OCI-LY7 (cell line): ENCODE measurements at regions not wholly inside any gene's neighbourhood (a gene's known extent, or its start where the extent isn't known, plus 50 kb on each side); places are given as distances from the start of the nearest gene placed in this dataset.

ENCODE experiments used
- EZH2phosphoT487 ChIP-seq: fragments of 200-600 bp; sonication (generic); IDR thresholded peaks from 2 replicates; pipeline ENCODE4 v1.6.1; 2018; ENCODE audit warnings: low read depth, borderline replicate concordance, mild to moderate bottlenecking, mixed run types, antibody characterized with exemption, low read length, moderate library complexity, mixed read lengths
- TF ChIP-seq, protein P1 (sequence below): fragments of 200-600 bp; sonication (generic); conservative IDR thresholded peaks from 2 replicates; pipeline ENCODE4 v1.5.1; 2014; ENCODE audit warnings: mild to moderate bottlenecking, antibody characterized with exemption, low read length, moderate library complexity, mixed read lengths

DNA sequence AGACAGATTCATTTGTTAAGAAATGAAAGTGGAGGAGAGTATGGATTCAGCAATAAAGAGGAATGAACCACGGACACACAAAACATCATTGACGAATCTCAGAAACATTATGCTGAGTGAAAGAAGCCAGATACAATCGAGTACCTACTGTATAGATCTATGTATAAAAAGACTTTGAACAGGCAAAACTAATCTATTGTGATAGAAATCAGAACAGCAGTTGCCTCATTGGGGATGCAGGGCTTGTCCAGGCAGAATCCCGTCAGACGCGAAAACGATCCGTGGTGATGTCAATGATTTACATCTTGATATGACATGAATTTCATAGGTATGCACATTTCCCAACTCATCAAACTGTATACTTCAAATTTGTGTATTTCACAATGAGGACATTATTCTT is 265.2 kb downstream of the CBLN4 start:
- TF ChIP-seq, protein P1, sequence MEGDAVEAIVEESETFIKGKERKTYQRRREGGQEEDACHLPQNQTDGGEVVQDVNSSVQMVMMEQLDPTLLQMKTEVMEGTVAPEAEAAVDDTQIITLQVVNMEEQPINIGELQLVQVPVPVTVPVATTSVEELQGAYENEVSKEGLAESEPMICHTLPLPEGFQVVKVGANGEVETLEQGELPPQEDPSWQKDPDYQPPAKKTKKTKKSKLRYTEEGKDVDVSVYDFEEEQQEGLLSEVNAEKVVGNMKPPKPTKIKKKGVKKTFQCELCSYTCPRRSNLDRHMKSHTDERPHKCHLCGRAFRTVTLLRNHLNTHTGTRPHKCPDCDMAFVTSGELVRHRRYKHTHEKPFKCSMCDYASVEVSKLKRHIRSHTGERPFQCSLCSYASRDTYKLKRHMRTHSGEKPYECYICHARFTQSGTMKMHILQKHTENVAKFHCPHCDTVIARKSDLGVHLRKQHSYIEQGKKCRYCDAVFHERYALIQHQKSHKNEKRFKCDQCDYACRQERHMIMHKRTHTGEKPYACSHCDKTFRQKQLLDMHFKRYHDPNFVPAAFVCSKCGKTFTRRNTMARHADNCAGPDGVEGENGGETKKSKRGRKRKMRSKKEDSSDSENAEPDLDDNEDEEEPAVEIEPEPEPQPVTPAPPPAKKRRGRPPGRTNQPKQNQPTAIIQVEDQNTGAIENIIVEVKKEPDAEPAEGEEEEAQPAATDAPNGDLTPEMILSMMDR: no peak
- TF ChIP-seq EZH2phosphoT487: no peak
